NB4 (cell line): ENCODE measurements at regions not wholly inside any gene's neighbourhood (a gene's known extent, or its start where the extent isn't known, plus 50 kb on each side); places are given as distances from the start of the nearest gene placed in this dataset.

Experiments used
- POLR2A ChIP-seq: IDR thresholded peaks from 2 replicates; pipeline ENCODE4 v1.6.1; 2011; ENCODE audit warnings: mild to moderate bottlenecking; ENCODE audit not compliant: insufficient read length; ENCODE audit errors: extremely low read depth
- TF ChIP-seq, protein P1 (sequence below): IDR thresholded peaks from one replicate; pipeline ENCODE4 v1.5.1; 2012; ENCODE audit warnings: low read depth, low read length

DNA sequence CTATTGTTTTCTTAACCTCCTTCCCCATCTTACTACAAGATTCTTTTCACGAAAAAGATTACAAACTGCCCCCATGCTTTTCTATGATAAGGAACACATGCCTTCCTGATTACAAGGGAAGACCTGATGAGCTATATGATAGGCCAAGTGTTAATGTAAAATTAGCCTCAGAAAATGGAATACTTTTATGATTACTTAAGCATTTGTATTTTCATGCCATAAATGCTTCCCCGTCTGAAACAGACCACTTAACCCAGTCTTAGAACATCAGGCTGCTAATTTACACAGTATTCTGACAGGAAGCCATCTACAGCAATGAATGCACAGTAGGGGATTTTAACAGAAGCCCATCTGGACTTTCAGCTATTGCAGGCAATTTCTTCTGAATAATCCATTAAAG lies 274.9 kb downstream of the HAO1 start:
- TF ChIP-seq, protein P1, sequence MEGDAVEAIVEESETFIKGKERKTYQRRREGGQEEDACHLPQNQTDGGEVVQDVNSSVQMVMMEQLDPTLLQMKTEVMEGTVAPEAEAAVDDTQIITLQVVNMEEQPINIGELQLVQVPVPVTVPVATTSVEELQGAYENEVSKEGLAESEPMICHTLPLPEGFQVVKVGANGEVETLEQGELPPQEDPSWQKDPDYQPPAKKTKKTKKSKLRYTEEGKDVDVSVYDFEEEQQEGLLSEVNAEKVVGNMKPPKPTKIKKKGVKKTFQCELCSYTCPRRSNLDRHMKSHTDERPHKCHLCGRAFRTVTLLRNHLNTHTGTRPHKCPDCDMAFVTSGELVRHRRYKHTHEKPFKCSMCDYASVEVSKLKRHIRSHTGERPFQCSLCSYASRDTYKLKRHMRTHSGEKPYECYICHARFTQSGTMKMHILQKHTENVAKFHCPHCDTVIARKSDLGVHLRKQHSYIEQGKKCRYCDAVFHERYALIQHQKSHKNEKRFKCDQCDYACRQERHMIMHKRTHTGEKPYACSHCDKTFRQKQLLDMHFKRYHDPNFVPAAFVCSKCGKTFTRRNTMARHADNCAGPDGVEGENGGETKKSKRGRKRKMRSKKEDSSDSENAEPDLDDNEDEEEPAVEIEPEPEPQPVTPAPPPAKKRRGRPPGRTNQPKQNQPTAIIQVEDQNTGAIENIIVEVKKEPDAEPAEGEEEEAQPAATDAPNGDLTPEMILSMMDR, result no peak
- TF ChIP-seq POLR2A, result no peak
